ENCODE measurements at regions not wholly inside any gene's neighbourhood (a gene's known extent, or its start where the extent isn't known, plus 50 kb on each side); places are given as distances from the start of the nearest gene placed in this dataset.

DNA sequence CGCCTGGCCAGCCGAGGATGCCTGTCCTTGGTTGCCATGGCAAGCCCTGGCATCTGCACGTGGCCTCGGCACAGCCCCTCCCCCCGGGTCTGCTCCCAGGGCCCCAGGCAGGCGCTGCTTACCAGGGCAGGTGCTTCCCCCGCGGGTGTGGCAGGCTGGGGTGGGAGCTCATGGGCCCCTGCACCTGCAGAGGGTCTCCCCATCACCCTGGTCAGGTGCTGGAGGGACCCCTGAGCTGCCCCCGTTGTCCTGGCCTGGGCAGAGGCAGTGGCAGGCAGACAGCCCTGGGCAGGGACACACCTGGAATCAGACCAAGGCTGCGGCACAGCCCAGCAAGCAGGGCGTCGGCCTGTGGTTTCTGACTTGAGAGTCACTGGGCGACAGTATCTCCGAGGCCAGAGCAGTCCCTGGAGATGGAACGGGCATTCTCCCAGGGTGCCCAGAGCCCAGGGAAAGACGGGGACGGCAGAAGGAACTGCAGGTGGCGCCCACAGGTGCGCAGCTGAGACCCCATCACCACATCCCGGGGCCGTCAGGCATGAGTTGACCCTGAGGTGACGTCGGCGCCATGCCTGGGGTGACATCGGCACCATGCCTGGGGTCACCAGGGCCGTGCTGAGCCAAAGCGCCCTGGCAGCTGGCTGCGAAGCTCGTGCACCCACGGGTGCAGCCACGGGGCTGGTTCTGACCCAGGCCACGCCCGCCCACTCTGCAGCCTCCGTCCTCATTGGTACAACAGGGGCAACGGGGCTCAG is 56.1 kb upstream of the FBRSL1 start:
- intact Hi-C loops (cut with micrococcal nuclease; ENCODE audit: unreplicated experiment) = no loop called here
- no TSS peak for BruUV-seq (replicated peaks)
- Histone ChIP-seq H3K27me3 (replicated peaks; ENCODE audit: insufficient read depth, low read depth, low read length, poor library complexity) (no peaks in the 10 kb centered on the region), H3K4me3 (ENCODE audit: low read depth, low read length, poor library complexity, severe bottlenecking) (no peak overlapping the region), H3K4me1 (ENCODE audit: insufficient read depth, low read length, poor library complexity, severe bottlenecking) (peaks cover 46% of the 10 kb centered on the region), H3K9me3 (ENCODE audit: low read depth, low read length, poor library complexity, severe bottlenecking) (no peaks in the 10 kb centered on the region), H3K27ac (ENCODE audit: low read depth, low read length, poor library complexity, severe bottlenecking) (no peak overlapping the region), H3K36me3 (ENCODE audit: insufficient read depth, low read length, poor library complexity, severe bottlenecking) (no peaks in the 10 kb centered on the region)
- POLR2A ChIA-PET (ENCODE audit: low non-redundant PET) = no interaction called here
- CTCF ChIA-PET = no interaction called here
- TF ChIP-seq, protein P1, sequence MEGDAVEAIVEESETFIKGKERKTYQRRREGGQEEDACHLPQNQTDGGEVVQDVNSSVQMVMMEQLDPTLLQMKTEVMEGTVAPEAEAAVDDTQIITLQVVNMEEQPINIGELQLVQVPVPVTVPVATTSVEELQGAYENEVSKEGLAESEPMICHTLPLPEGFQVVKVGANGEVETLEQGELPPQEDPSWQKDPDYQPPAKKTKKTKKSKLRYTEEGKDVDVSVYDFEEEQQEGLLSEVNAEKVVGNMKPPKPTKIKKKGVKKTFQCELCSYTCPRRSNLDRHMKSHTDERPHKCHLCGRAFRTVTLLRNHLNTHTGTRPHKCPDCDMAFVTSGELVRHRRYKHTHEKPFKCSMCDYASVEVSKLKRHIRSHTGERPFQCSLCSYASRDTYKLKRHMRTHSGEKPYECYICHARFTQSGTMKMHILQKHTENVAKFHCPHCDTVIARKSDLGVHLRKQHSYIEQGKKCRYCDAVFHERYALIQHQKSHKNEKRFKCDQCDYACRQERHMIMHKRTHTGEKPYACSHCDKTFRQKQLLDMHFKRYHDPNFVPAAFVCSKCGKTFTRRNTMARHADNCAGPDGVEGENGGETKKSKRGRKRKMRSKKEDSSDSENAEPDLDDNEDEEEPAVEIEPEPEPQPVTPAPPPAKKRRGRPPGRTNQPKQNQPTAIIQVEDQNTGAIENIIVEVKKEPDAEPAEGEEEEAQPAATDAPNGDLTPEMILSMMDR (conservative IDR thresholded peaks at IDR 0.05; ENCODE audit: low read depth, low read length) = no peak
- no peak for TF ChIP-seq EZH2 (IDR thresholded peaks at IDR 0.05; ENCODE audit: borderline replicate concordance, low read depth, low read length, poor library complexity, severe bottlenecking)
- DNase-seq (ENCODE audit: low spot score) = no peak

- no peak overlapping the region for H3K4me3 ChIP-seq (ENCODE audit: low read depth, low read length, poor library complexity, severe bottlenecking)
- POLR2A ChIA-PET (ENCODE audit: low non-redundant PET) = no interaction called here
- CTCF ChIA-PET = no interaction called here
- no peaks in the 10 kb centered on the region for H3K27me3 ChIP-seq (replicated peaks; ENCODE audit: insufficient read depth, low read depth, low read length, poor library complexity)
- intact Hi-C loops (cut with micrococcal nuclease; ENCODE audit: unreplicated experiment) = no loop called here
- no peak for TF ChIP-seq EZH2 (IDR thresholded peaks at IDR 0.05; ENCODE audit: borderline replicate concordance, low read depth, low read length, poor library complexity, severe bottlenecking)
- TF ChIP-seq, protein P1 (conservative IDR thresholded peaks at IDR 0.05; ENCODE audit: low read depth, low read length) = no peak
- no peaks in the 10 kb centered on the region for H3K9me3 ChIP-seq (ENCODE audit: low read depth, low read length, poor library complexity, severe bottlenecking)
- DNase-seq (ENCODE audit: low spot score) = no peak
- H3K36me3 ChIP-seq (ENCODE audit: insufficient read depth, low read length, poor library complexity, severe bottlenecking) = no peaks in the 10 kb centered on the region
- no TSS peak for BruUV-seq (replicated peaks)
- peak overlapping the region; percentile 55 for H3K27ac ChIP-seq (ENCODE audit: low read depth, low read length, poor library complexity, severe bottlenecking)
- H3K4me1 ChIP-seq (ENCODE audit: insufficient read depth, low read length, poor library complexity, severe bottlenecking) = peaks cover 43% of the 10 kb centered on the region
Measured at GRCh38 chr12:132432721-132433577, 57.0 kb upstream of the FBRSL1 start.

- no TSS peak for BruUV-seq (replicated peaks)
- peaks cover 37% of the 10 kb centered on the region for H3K4me1 ChIP-seq (ENCODE audit: insufficient read depth, low read length, poor library complexity, severe bottlenecking)
- H3K36me3 ChIP-seq (ENCODE audit: insufficient read depth, low read length, poor library complexity, severe bottlenecking) = no peaks in the 10 kb centered on the region
- intact Hi-C loops (cut with micrococcal nuclease; ENCODE audit: unreplicated experiment) = no loop called here
- no peak for DNase-seq (ENCODE audit: low spot score)
- POLR2A ChIA-PET (ENCODE audit: low non-redundant PET) = no interaction called here
- CTCF ChIA-PET = no interaction called here
- H3K4me3 ChIP-seq (ENCODE audit: low read depth, low read length, poor library complexity, severe bottlenecking) = no peak overlapping the region
- peak overlapping the region; percentile 55 for H3K27ac ChIP-seq (ENCODE audit: low read depth, low read length, poor library complexity, severe bottlenecking)
- H3K9me3 ChIP-seq (ENCODE audit: low read depth, low read length, poor library complexity, severe bottlenecking) = no peaks in the 10 kb centered on the region
- no peaks in the 10 kb centered on the region for H3K27me3 ChIP-seq (replicated peaks; ENCODE audit: insufficient read depth, low read depth, low read length, poor library complexity)
- TF ChIP-seq EZH2 (IDR thresholded peaks at IDR 0.05; ENCODE audit: borderline replicate concordance, low read depth, low read length, poor library complexity, severe bottlenecking) = no peak
- TF ChIP-seq, protein P1 (conservative IDR thresholded peaks at IDR 0.05; ENCODE audit: low read depth, low read length) = no peak
Measured at GRCh38 chr12:132432126-132432705, 57.7 kb upstream of the FBRSL1 start.
